ENCODE measurements at regions not wholly inside any gene's neighbourhood (a gene's known extent, or its start where the extent isn't known, plus 50 kb on each side); places are given as distances from the start of the nearest gene placed in this dataset.
"Not testable (repeated sequence)": the region's sequence is repeated elsewhere in the genome, so short reads cannot be mapped to it uniquely, and the experiment has no call there.

DNA sequence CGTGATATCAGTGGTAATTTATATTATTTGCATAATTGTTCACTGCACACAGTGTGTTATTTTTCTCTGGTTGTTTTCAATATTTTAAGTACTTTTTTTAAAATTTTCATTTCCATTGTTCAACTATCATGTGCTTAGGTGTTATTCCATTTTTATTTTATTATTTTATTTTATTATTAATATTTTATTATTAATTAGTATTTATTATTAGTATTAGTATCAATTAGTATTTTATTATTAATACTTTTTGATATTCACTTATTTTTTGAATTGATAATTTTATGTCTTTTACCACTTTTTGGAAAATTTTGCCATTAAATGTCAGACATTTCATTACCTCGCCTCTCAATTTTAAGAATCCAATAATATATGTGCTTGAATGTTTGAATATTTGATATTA lies 593.8 kb upstream of the GRM3 start:
- WGBS, 5 donors, result 73 to 85% (median 82%) methylated on average over 2 of the region's 2 CpGs
- intact Hi-C loops (cut with DNase I; ENCODE audit: low total_unique reads), result no loop called here
- Histone ChIP-seq H3K27me3 (replicated peaks in 1 of 7) (no peaks in the 10 kb centered on the region), H3K27ac (no peak overlapping the region), H3K36me3 (no peaks in the 10 kb centered on the region), H3K9me3 (peaks cover 0 to 11% (median 0%) of the 10 kb centered on the region in 8 donors), H3K4me1 (no peaks in the 10 kb centered on the region), H3K4me3 (no peak overlapping the region)
- no peak for DNase-seq
- TF ChIP-seq POLR2A (IDR thresholded peaks at IDR 0.05) (no peak), POLR2AphosphoS5 (IDR thresholded peaks at IDR 0.05) (no peak)
- TF ChIP-seq, protein P1, sequence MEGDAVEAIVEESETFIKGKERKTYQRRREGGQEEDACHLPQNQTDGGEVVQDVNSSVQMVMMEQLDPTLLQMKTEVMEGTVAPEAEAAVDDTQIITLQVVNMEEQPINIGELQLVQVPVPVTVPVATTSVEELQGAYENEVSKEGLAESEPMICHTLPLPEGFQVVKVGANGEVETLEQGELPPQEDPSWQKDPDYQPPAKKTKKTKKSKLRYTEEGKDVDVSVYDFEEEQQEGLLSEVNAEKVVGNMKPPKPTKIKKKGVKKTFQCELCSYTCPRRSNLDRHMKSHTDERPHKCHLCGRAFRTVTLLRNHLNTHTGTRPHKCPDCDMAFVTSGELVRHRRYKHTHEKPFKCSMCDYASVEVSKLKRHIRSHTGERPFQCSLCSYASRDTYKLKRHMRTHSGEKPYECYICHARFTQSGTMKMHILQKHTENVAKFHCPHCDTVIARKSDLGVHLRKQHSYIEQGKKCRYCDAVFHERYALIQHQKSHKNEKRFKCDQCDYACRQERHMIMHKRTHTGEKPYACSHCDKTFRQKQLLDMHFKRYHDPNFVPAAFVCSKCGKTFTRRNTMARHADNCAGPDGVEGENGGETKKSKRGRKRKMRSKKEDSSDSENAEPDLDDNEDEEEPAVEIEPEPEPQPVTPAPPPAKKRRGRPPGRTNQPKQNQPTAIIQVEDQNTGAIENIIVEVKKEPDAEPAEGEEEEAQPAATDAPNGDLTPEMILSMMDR (IDR thresholded peaks at IDR 0.05 in 8 of 11, conservative IDR thresholded peaks at IDR 0.05 in 3 of 11), result no peak

DNA sequence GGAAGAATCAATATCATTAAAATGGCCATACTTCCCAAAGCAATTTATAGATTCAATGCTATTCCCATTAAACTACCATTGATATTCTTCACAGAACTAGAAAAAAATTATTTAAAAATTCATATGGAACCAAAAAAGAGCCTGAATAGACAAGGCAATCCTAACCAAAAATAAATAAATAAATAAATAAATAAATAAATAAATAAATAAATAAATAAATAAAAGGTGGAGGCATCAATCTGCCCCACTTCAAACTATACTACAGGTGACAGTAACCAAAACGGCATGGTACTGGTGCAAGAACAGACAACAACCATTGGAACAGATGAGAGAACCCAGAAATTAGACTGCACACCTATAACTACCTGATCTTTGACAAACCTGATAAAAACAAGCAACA lies 598.5 kb upstream of the GRM3 start:
- H3K4me1 ChIP-seq; H3K4me3 ChIP-seq; intact Hi-C loops (cut with DNase I; ENCODE audit: low total_unique reads); DNase-seq; H3K27me3 ChIP-seq (replicated peaks in 1 of 7); H3K36me3 ChIP-seq; H3K27ac ChIP-seq: not testable (repeated sequence)
- WGBS, 5 donors, result 85 to 94% (median 89%) methylated on average over 1 of the region's 1 CpG
- peaks cover 0 to 15% (median 2%) of the 10 kb centered on the region in 8 donors for H3K9me3 ChIP-seq

DNA sequence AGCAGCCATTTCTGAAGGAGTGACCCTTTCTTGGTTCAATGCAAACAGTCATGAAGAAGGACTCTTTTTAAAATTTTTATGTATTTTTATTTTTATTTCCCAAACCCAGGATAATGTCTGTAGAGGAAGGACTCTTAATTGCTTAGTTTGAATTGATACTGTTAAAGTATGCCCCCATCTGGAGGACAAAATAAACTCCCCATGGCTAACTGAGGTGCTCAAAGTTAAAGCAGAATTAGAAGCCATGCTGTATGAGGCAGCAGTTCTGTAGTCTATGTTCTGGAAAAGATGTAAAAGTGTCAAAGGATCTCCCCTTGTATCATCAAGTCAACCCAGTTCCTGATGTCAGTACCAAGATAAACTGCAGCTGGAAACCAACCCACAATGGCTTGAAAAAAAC lies 617.9 kb upstream of the GRM3 start:
- H3K27ac ChIP-seq, result no peak overlapping the region
- peaks cover 0 to 9% (median 0%) of the 10 kb centered on the region in 8 donors for H3K9me3 ChIP-seq
- DNase-seq, result no peak
- no peak for TF ChIP-seq POLR2AphosphoS5 (IDR thresholded peaks at IDR 0.05)
- H3K4me1 ChIP-seq, result no peaks in the 10 kb centered on the region
- no peaks in the 10 kb centered on the region for H3K27me3 ChIP-seq (replicated peaks in 1 of 7)
- no peak overlapping the region for H3K4me3 ChIP-seq
- no peaks in the 10 kb centered on the region for H3K36me3 ChIP-seq
- intact Hi-C loops (cut with DNase I; ENCODE audit: low total_unique reads), result no loop called here

DNA sequence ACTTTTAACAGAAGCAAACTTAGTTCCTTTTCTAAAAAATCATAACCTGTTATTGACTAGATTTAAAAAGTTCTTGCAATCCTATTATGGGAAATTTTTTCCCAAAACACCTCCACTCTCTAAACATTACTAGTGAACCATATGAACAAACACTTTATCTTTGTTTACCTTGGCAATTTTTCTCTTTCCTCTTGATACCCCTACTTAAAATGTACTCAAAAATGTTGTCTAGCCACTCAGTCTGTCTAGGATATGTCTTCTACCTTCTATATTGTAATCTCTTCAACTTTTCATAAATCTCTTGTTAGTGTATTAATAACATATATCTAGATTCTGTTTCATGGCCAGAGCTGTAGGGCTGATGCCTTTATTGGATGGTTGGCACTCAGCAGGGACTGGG lies 630.0 kb upstream of the GRM3 start:
- intact Hi-C loops (cut with DNase I; ENCODE audit: low total_unique reads), result no loop called here
- Histone ChIP-seq H3K27ac (no peak overlapping the region), H3K36me3 (no peaks in the 10 kb centered on the region), H3K9me3 (peaks cover 0 to 3% (median 0%) of the 10 kb centered on the region in 8 donors), H3K4me1 (no peaks in the 10 kb centered on the region), H3K4me3 (no peak overlapping the region), H3K27me3 (replicated peaks in 1 of 7) (no peaks in the 10 kb centered on the region)
- DNase-seq, result no peak
- TF ChIP-seq POLR2AphosphoS5 (IDR thresholded peaks at IDR 0.05) (no peak), POLR2A (IDR thresholded peaks at IDR 0.05) (no peak)
- TF ChIP-seq, protein P1 (IDR thresholded peaks at IDR 0.05 in 8 of 11, conservative IDR thresholded peaks at IDR 0.05 in 3 of 11), result no peak

DNA sequence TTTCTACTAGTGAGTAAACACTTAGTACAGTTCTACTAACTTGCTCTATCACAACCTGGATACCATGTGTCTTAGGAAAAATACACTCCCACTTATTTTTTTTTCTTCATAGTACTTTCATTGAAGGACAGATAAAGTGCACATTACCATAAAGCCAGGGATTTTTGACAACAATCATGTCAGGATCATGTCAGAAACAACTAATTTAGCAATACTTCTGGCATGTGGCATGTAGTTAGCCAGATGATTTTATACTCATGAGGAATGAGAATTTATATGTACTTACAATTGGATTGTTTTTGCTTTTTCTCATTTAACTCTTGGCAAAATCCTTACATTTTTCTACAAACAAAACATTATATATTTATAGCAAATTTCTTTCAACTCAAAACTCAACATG lies 630.7 kb upstream of the GRM3 start:
- no peak for DNase-seq
- H3K27me3 ChIP-seq (replicated peaks in 1 of 7), result no peaks in the 10 kb centered on the region
- H3K27ac ChIP-seq, result no peak overlapping the region
- H3K36me3 ChIP-seq, result no peaks in the 10 kb centered on the region
- intact Hi-C loops (cut with DNase I; ENCODE audit: low total_unique reads), result no loop called here
- no peaks in the 10 kb centered on the region for H3K4me1 ChIP-seq
- H3K9me3 ChIP-seq, result no peaks in the 10 kb centered on the region
- TF ChIP-seq POLR2AphosphoS5 (IDR thresholded peaks at IDR 0.05), result no peak
- TF ChIP-seq POLR2A (IDR thresholded peaks at IDR 0.05), result no peak
- TF ChIP-seq, protein P1 (IDR thresholded peaks at IDR 0.05 in 8 of 11, conservative IDR thresholded peaks at IDR 0.05 in 3 of 11), result no peak
- H3K4me3 ChIP-seq, result no peak overlapping the region

All from spleen (tissue), 11 donors.